ENCODE measurements at regions not wholly inside any gene's neighbourhood (a gene's known extent, or its start where the extent isn't known, plus 50 kb on each side); places are given as distances from the start of the nearest gene placed in this dataset.

GRCh38 chr14:83923842-83924241, 1606.1 kb upstream of the FLRT2 start:
- no peak for TF ChIP-seq CTCF (IDR thresholded peaks at IDR 0.05; ENCODE audit: insufficient read depth, low read length, poor library complexity, severe bottlenecking)
- no peak overlapping the region for H3K4me3 ChIP-seq (replicated peaks; ENCODE audit: low read depth, low read length)

GRCh38 chr14:83924259-83924658, 1605.7 kb upstream of the FLRT2 start:
- Histone ChIP-seq H3K4me3 (replicated peaks; ENCODE audit: low read depth, low read length) (no peak overlapping the region), H3K27me3 (replicated peaks; ENCODE audit: control insufficient read depth, insufficient read depth, low read length) (no peaks in the 10 kb centered on the region), H3K36me3 (ENCODE audit: control insufficient read depth, insufficient read depth, low read length) (no peaks in the 10 kb centered on the region)
- no peak for DNase-seq (ENCODE audit: extremely low read depth, insufficient read length)
- no peak for TF ChIP-seq CTCF (IDR thresholded peaks at IDR 0.05; ENCODE audit: insufficient read depth, low read length, poor library complexity, severe bottlenecking)

More at GRCh38 chr14:83923842-83924241, 1606.1 kb upstream of the FLRT2 start:
- no peak for DNase-seq (ENCODE audit: extremely low read depth, insufficient read length)
- no peaks in the 10 kb centered on the region for H3K27me3 ChIP-seq (replicated peaks; ENCODE audit: control insufficient read depth, insufficient read depth, low read length)
- H3K36me3 ChIP-seq (ENCODE audit: control insufficient read depth, insufficient read depth, low read length), result no peaks in the 10 kb centered on the region

- no peak overlapping the region for H3K4me3 ChIP-seq (replicated peaks; ENCODE audit: low read depth, low read length)
- DNase-seq (ENCODE audit: extremely low read depth, insufficient read length), result no peak
- no peaks in the 10 kb centered on the region for H3K27me3 ChIP-seq (replicated peaks; ENCODE audit: control insufficient read depth, insufficient read depth, low read length)
- TF ChIP-seq CTCF (IDR thresholded peaks at IDR 0.05; ENCODE audit: insufficient read depth, low read length, poor library complexity, severe bottlenecking), result no peak
- no peaks in the 10 kb centered on the region for H3K36me3 ChIP-seq (ENCODE audit: control insufficient read depth, insufficient read depth, low read length)
Observed at GRCh38 chr14:83940253-83940652, 1589.7 kb upstream of the FLRT2 start.

- H3K4me3 ChIP-seq (replicated peaks; ENCODE audit: low read depth, low read length), result no peak overlapping the region
- DNase-seq (ENCODE audit: extremely low read depth, insufficient read length), result no peak
- no peaks in the 10 kb centered on the region for H3K27me3 ChIP-seq (replicated peaks; ENCODE audit: control insufficient read depth, insufficient read depth, low read length)
- no peak for TF ChIP-seq CTCF (IDR thresholded peaks at IDR 0.05; ENCODE audit: insufficient read depth, low read length, poor library complexity, severe bottlenecking)
- no peaks in the 10 kb centered on the region for H3K36me3 ChIP-seq (ENCODE audit: control insufficient read depth, insufficient read depth, low read length)
Observed at GRCh38 chr14:83958359-83958758, 1571.6 kb upstream of the FLRT2 start.

GRCh38 chr14:83960832-83961512, 1569.0 kb upstream of the FLRT2 start:
- DNase-seq (ENCODE audit: extremely low read depth, insufficient read length), result no peak
- TF ChIP-seq CTCF (IDR thresholded peaks at IDR 0.05; ENCODE audit: insufficient read depth, low read length, poor library complexity, severe bottlenecking), result no peak
- no peak overlapping the region for H3K4me3 ChIP-seq (replicated peaks; ENCODE audit: low read depth, low read length)
- no peaks in the 10 kb centered on the region for H3K36me3 ChIP-seq (ENCODE audit: control insufficient read depth, insufficient read depth, low read length)
- no peaks in the 10 kb centered on the region for H3K27me3 ChIP-seq (replicated peaks; ENCODE audit: control insufficient read depth, insufficient read depth, low read length)

- Histone ChIP-seq H3K36me3 (ENCODE audit: control insufficient read depth, insufficient read depth, low read length) (no peaks in the 10 kb centered on the region), H3K27me3 (replicated peaks; ENCODE audit: control insufficient read depth, insufficient read depth, low read length) (no peaks in the 10 kb centered on the region), H3K4me3 (replicated peaks; ENCODE audit: low read depth, low read length) (no peak overlapping the region)
- DNase-seq (ENCODE audit: extremely low read depth, insufficient read length), result no peak
- TF ChIP-seq CTCF (IDR thresholded peaks at IDR 0.05; ENCODE audit: insufficient read depth, low read length, poor library complexity, severe bottlenecking), result no peak
Observed at GRCh38 chr14:83969998-83970397, 1559.9 kb upstream of the FLRT2 start.
